Keratinocyte (primary cell): ENCODE measurements at regions not wholly inside any gene's neighbourhood (a gene's known extent, or its start where the extent isn't known, plus 50 kb on each side); places are given as distances from the start of the nearest gene placed in this dataset.

Source experiments
- EZH2 ChIP-seq: IDR thresholded peaks from one replicate; pipeline ENCODE4 v1.6.1; 2012; ENCODE audit warnings: inconsistent platforms, mild to moderate bottlenecking, low read length, moderate library complexity
- TF ChIP-seq, protein P1 (sequence below), 3 experiments: IDR thresholded peaks in 1 of 3; conservative IDR thresholded peaks in 1 of 3; optimal IDR thresholded peaks in 1 of 3; 2 replicates in 2 of 3; 3 replicates in 1 of 3; pipeline versions ENCODE3 to v1.5.1; 2011; ENCODE audit warnings: low read length in 3 of 3, mild to moderate bottlenecking in 3 of 3, moderate library complexity in 2 of 3, control low read depth in 1 of 3, inconsistent platforms in 1 of 3; ENCODE audit not compliant: insufficient read depth in 2 of 3; ENCODE audit errors: extremely low read depth in 1 of 3

- TF ChIP-seq, protein P1, sequence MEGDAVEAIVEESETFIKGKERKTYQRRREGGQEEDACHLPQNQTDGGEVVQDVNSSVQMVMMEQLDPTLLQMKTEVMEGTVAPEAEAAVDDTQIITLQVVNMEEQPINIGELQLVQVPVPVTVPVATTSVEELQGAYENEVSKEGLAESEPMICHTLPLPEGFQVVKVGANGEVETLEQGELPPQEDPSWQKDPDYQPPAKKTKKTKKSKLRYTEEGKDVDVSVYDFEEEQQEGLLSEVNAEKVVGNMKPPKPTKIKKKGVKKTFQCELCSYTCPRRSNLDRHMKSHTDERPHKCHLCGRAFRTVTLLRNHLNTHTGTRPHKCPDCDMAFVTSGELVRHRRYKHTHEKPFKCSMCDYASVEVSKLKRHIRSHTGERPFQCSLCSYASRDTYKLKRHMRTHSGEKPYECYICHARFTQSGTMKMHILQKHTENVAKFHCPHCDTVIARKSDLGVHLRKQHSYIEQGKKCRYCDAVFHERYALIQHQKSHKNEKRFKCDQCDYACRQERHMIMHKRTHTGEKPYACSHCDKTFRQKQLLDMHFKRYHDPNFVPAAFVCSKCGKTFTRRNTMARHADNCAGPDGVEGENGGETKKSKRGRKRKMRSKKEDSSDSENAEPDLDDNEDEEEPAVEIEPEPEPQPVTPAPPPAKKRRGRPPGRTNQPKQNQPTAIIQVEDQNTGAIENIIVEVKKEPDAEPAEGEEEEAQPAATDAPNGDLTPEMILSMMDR (optimal IDR thresholded peaks at IDR 0.05 in 1 of 3, IDR thresholded peaks at IDR 0.05 in 1 of 3, conservative IDR thresholded peaks at IDR 0.05 in 1 of 3; ENCODE audit: extremely low read depth in 1 of 3, insufficient read depth in 2 of 3, low read length in 3 of 3), result no peak
- TF ChIP-seq EZH2, result no peak
Observed at GRCh38 chr16:51987519-51987918, 559.4 kb downstream of the TOX3 start.
